Neural cell (in vitro differentiated cells): ENCODE measurements at regions not wholly inside any gene's neighbourhood (a gene's known extent, or its start where the extent isn't known, plus 50 kb on each side); places are given as distances from the start of the nearest gene placed in this dataset.

Source experiments
- H2AFZ ChIP-seq: fragments of 200-600, 300-800 bp; sonication (generic), shearing (Covaris generic); 2 replicates; pipeline ENCODE4 v1.6.0; 2014; ENCODE audit warnings: low read depth, mild to moderate bottlenecking, antibody characterized with exemption, low read length, moderate library complexity
- H3F3A ChIP-seq: fragments of 200-600 bp; shearing (Covaris generic); 2 replicates; pipeline ENCODE4 v1.6.1; 2016; ENCODE audit warnings: mild to moderate bottlenecking, moderate library complexity, mixed read lengths, antibody characterized with exemption, low read length; ENCODE audit not compliant: insufficient read depth, poor library complexity, severe bottlenecking
- H3K27ac ChIP-seq: fragments of 200-600, 300-800 bp; sonication (generic), shearing (Covaris generic); 2 replicates; pipeline ENCODE4 v1.5.1; 2014; ENCODE audit warnings: mild to moderate bottlenecking, low read length, moderate library complexity
- H3K27me3 ChIP-seq: fragments of 300-800, 200-600 bp; sonication (generic), shearing (Covaris generic); 2 replicates; pipeline ENCODE4 v1.6.0; 2014; ENCODE audit warnings: mild to moderate bottlenecking, low read depth, low read length, moderate library complexity; ENCODE audit not compliant: insufficient read depth
- H3K36me3 ChIP-seq: fragments of 300-800, 200-600 bp; sonication (generic), shearing (Covaris generic); 2 replicates; pipeline ENCODE4 v1.5.1; 2014; ENCODE audit warnings: mild to moderate bottlenecking, antibody characterized with exemption, low read length, moderate library complexity; ENCODE audit not compliant: insufficient read depth
- H3K4me2 ChIP-seq: fragments of 300-800, 200-600 bp; sonication (generic), shearing (Covaris generic); 2 replicates; pipeline ENCODE4 v1.6.0; 2014; ENCODE audit warnings: mild to moderate bottlenecking, low read length
- H3K4me3 ChIP-seq: fragments of 300-800, 200-600 bp; sonication (generic), shearing (Covaris generic); 2 replicates; pipeline ENCODE4 v1.5.1; 2014; ENCODE audit warnings: mild to moderate bottlenecking, low read length, moderate library complexity
- H3K79me2 ChIP-seq: fragments of 200-600 bp; shearing (Covaris generic); replicated peaks from 2 replicates; pipeline ENCODE4 v1.6.0; 2014; ENCODE audit warnings: mild to moderate bottlenecking, low read length, moderate library complexity; ENCODE audit not compliant: insufficient read depth
- H3K9ac ChIP-seq: fragments of 300-800, 200-600 bp; sonication (generic), shearing (Covaris generic); 2 replicates; pipeline ENCODE4 v1.6.1; 2016; ENCODE audit warnings: mild to moderate bottlenecking, low read length, mixed read lengths
- H3K9me2 ChIP-seq: fragments of 200-600 bp; shearing (Covaris generic); 2 replicates; pipeline ENCODE4 v1.6.1; 2016; ENCODE audit warnings: mild to moderate bottlenecking, low read length, mixed read lengths; ENCODE audit not compliant: insufficient read depth
- H3K9me3 ChIP-seq: fragments of 200-600, 300-800 bp; sonication (generic), shearing (Covaris generic); 2 replicates; pipeline ENCODE4 v1.6.1; 2016; ENCODE audit warnings: mild to moderate bottlenecking, mixed run types, low read length, moderate library complexity, mixed read lengths
- H4K20me1 ChIP-seq: fragments of 200-600 bp; shearing (Covaris generic); 2 replicates; pipeline ENCODE4 v1.6.1; 2016; ENCODE audit warnings: mild to moderate bottlenecking, mixed run types; ENCODE audit not compliant: insufficient read depth
- CTCF ChIP-seq: fragments of 450-650 bp; IDR thresholded peaks from 2 replicates; pipeline ENCODE4 v1.5.1; 2014; ENCODE audit warnings: antibody characterized with exemption, mild to moderate bottlenecking, moderate library complexity; ENCODE audit not compliant: poor library complexity, severe bottlenecking
- EP300 ChIP-seq: fragments of 450-650 bp; conservative IDR thresholded peaks from 2 replicates; pipeline ENCODE4 v1.6.1; 2014; ENCODE audit warnings: antibody characterized with exemption, mild to moderate bottlenecking, moderate library complexity; ENCODE audit not compliant: poor library complexity, severe bottlenecking
- MXI1 ChIP-seq: fragments of 450-650 bp; conservative IDR thresholded peaks from 2 replicates; pipeline ENCODE4 v1.6.1; 2014; ENCODE audit warnings: antibody characterized with exemption, mild to moderate bottlenecking; ENCODE audit not compliant: poor library complexity, severe bottlenecking
- POLR2AphosphoS5 ChIP-seq: IDR thresholded peaks from 2 replicates; pipeline ENCODE4 v1.6.1; 2012
- RAD21 ChIP-seq: fragments of 450-650 bp; conservative IDR thresholded peaks from 2 replicates; pipeline ENCODE4 v1.6.1; 2014; ENCODE audit warnings: antibody characterized with exemption, mild to moderate bottlenecking, moderate library complexity
- REST ChIP-seq: IDR thresholded peaks from 2 replicates; pipeline ENCODE4 v1.6.1; 2012; ENCODE audit warnings: borderline replicate concordance
- SMC3 ChIP-seq: fragments of 450-650 bp; conservative IDR thresholded peaks from 2 replicates; pipeline ENCODE4 v1.6.1; 2014; ENCODE audit warnings: antibody characterized with exemption, mild to moderate bottlenecking, moderate library complexity; ENCODE audit not compliant: poor library complexity
- TAF1 ChIP-seq: IDR thresholded peaks from 2 replicates; pipeline ENCODE4 v1.6.1; 2012; ENCODE audit warnings: low read depth

- Histone ChIP-seq H3K27ac (no peak overlapping the region), H4K20me1 (no peaks in the 10 kb centered on the region), H3K9me3 (no peaks in the 10 kb centered on the region), H3K9ac (no peak overlapping the region), H3K36me3 (no peaks in the 10 kb centered on the region), H3K79me2 (no peaks in the 10 kb centered on the region), H3K9me2 (no peaks in the 10 kb centered on the region), H3K27me3 (no peaks in the 10 kb centered on the region), H3K4me2 (no peak overlapping the region), H3K4me3 (no peak overlapping the region), H3F3A (no peaks in the 10 kb centered on the region), H2AFZ (no peak overlapping the region)
- no peak for TF ChIP-seq REST
Measured at GRCh38 chr2:166381-166780, 97.5 kb downstream of the SH3YL1 start.

DNA sequence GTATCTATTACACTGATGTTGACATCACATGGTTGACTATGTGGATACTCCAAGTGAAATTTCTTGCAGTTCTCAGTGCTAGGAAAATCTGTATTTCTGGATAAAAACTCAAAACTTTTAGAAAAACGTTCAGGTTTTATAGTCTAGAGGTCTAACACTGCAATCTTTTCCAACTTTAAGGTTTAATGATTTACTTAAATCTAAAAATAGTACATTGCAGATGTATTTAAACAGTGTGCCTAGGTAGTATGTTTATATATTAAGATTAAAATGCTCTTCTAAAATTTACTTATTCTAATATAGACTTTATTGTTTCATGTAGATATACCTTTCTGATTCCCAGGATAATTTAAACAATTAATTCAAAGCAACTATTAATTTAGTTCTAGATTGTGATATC is 98.3 kb downstream of the SH3YL1 start:
- Histone ChIP-seq H3K79me2 (no peaks in the 10 kb centered on the region), H3F3A (no peaks in the 10 kb centered on the region), H3K4me2 (no peak overlapping the region), H2AFZ (no peak overlapping the region), H3K4me3 (no peak overlapping the region), H3K9ac (no peak overlapping the region), H4K20me1 (no peaks in the 10 kb centered on the region), H3K9me2 (no peaks in the 10 kb centered on the region), H3K9me3 (no peaks in the 10 kb centered on the region), H3K36me3 (no peaks in the 10 kb centered on the region), H3K27me3 (no peaks in the 10 kb centered on the region), H3K27ac (no peak overlapping the region)
- TF ChIP-seq SMC3 (no peak), EP300 (no peak), TAF1 (no peak), CTCF (no peak), RAD21 (no peak), POLR2AphosphoS5 (no peak), MXI1 (no peak), REST (no peak)
